ENCODE measurements at regions not wholly inside any gene's neighbourhood (a gene's known extent, or its start where the extent isn't known, plus 50 kb on each side); places are given as distances from the start of the nearest gene placed in this dataset.

GRCh38 chr5:75922480-75922879 lies 160.7 kb upstream of the SV2C start:
- TF ChIP-seq CTCF (IDR thresholded peaks at IDR 0.05) (no peak), POLR2A (IDR thresholded peaks at IDR 0.05) (no peak)

Measured in body of pancreas (tissue), 4 donors.